ENCODE measurements at regions not wholly inside any gene's neighbourhood (a gene's known extent, or its start where the extent isn't known, plus 50 kb on each side); places are given as distances from the start of the nearest gene placed in this dataset.

GRCh38 chr17:71284032-71284755 is 836.6 kb upstream of the SOX9 start:
- ATAC-seq (no peak; the same call in 1 of the 2 replicates), DNase-seq (ENCODE audit: low read depth, low spot score) (no peak)
- POLR2A ChIA-PET: no interaction called here

GRCh38 chr17:71286625-71287024 is 834.2 kb upstream of the SOX9 start:
- no peak for DNase-seq (ENCODE audit: low read depth, low spot score)
- intact Hi-C loops (cut with micrococcal nuclease; ENCODE audit: unreplicated experiment) (no loop called here), in situ Hi-C loops (cut with HindIII; ENCODE audit: low pct_unique_long_range_greater_than_20kb, low sequenced_read_pairs) (no loop called here)
- ChIA-PET CTCF (no interaction called here), POLR2A (no interaction called here)
- Histone ChIP-seq H3K36me3 (ENCODE audit: control insufficient read depth, insufficient read depth, low read length) (no peaks in the 10 kb centered on the region), H3K4me1 (ENCODE audit: control insufficient read depth, insufficient read depth, low read length) (no peaks in the 10 kb centered on the region), H3K27ac (ENCODE audit: low read length) (no peak overlapping the region), H3K27me3 (ENCODE audit: control insufficient read depth, insufficient read depth, low read length) (no peaks in the 10 kb centered on the region), H3K9me3 (ENCODE audit: control insufficient read depth, insufficient read depth, low read depth, low read length) (no peaks in the 10 kb centered on the region), H3K4me3 (ENCODE audit: low read depth in 2 of 2, low read length in 2 of 2) (no peak overlapping the region)
- no peak for ATAC-seq
- TF ChIP-seq SIN3A (IDR thresholded peaks at IDR 0.05; ENCODE audit: borderline replicate concordance, insufficient read depth, low read depth, low read length) (no peak), TCF7L2 (IDR thresholded peaks at IDR 0.05; ENCODE audit: low read depth, low read length) (no peak), POLR2AphosphoS5 (IDR thresholded peaks at IDR 0.05; ENCODE audit: low read depth, low read length) (no peak), CTCF (IDR thresholded peaks at IDR 0.05) (no peak), REST (IDR thresholded peaks at IDR 0.05; ENCODE audit: insufficient read depth in 1 of 2, low read depth in 2 of 2, low read length in 1 of 2) (no peak)
- no TSS peak for BruUV-seq (replicated peaks)

More at GRCh38 chr17:71284032-71284755, 836.6 kb upstream of the SOX9 start:
- intact Hi-C loops (cut with micrococcal nuclease; ENCODE audit: unreplicated experiment) (no loop called here), in situ Hi-C loops (cut with HindIII; ENCODE audit: low pct_unique_long_range_greater_than_20kb, low sequenced_read_pairs) (no loop called here)
- no peak overlapping the region for H3K4me3 ChIP-seq (ENCODE audit: low read depth in 2 of 2, low read length in 2 of 2)
- no TSS peak for BruUV-seq (replicated peaks)
- no peak for TF ChIP-seq CTCF (IDR thresholded peaks at IDR 0.05)
- no peak for TF ChIP-seq POLR2AphosphoS5 (IDR thresholded peaks at IDR 0.05; ENCODE audit: low read depth, low read length)
- no peaks in the 10 kb centered on the region for H3K9me3 ChIP-seq (ENCODE audit: control insufficient read depth, insufficient read depth, low read depth, low read length)
- no peaks in the 10 kb centered on the region for H3K27me3 ChIP-seq (ENCODE audit: control insufficient read depth, insufficient read depth, low read length)
- no peaks in the 10 kb centered on the region for H3K4me1 ChIP-seq (ENCODE audit: control insufficient read depth, insufficient read depth, low read length)
- H3K27ac ChIP-seq (ENCODE audit: low read length): no peak overlapping the region
- H3K36me3 ChIP-seq (ENCODE audit: control insufficient read depth, insufficient read depth, low read length): no peaks in the 10 kb centered on the region
- CTCF ChIA-PET: no interaction called here

Measured in Panc1 (cell line).